A549 (cell line): ENCODE measurements at regions not wholly inside any gene's neighbourhood (a gene's known extent, or its start where the extent isn't known, plus 50 kb on each side); places are given as distances from the start of the nearest gene placed in this dataset.

Experiments used
- ATAC-seq, 2 experiments: fragments of 200-7000 bp in 1 of 2; fragments of >200 bp in 1 of 2; cut with Nextera tagmentation in 1 of 2; cut with Tn5 transposase in 1 of 2; 3 replicates each; pipeline versions ENCODE4 v1.8.0 to v1.9.1; 2018 to 2020; ENCODE audit warnings: mild to moderate bottlenecking in 1 of 2, moderate library complexity in 1 of 2
- CTCF ChIA-PET: fragments of 300-600 bp; sonication (Branson Sonifier 250); formaldehyde crosslinking; extraction: SDS; loops from one replicate; lab custom pipeline; 2021; ENCODE audit warnings: antibody characterized with exemption, inconsistent platforms; lab: Yijun Ruan, JAX
- POLR2A ChIA-PET: fragments of 350-600 bp; formaldehyde crosslinking; extraction: SDS; loops from one replicate; lab custom pipeline; 2021; ENCODE audit warnings: antibody characterized with exemption, inconsistent platforms; lab: Yijun Ruan, JAX
- DNase-seq, 2 experiments: peaks; one replicate each; pipeline versions ENCODE4 v3.0.0 to v3.0.0-alpha.2; 2011 to 2016; ENCODE audit warnings: low read depth in 1 of 2, low spot score in 1 of 2
- FAIRE-seq: peaks from 2 replicates; lab custom pipeline; 2011; peaks lifted over from hg19 to GRCh38; lab: Jason Lieb, UNC
- H3K27ac ChIP-seq, 2 experiments: fragments of >200 bp; sonication (Bioruptor Twin); formaldehyde crosslinking; 3 replicates each; pipeline ENCODE4 v1.5.1; 2016 to 2017
- H3K4me1 ChIP-seq: fragments of >200 bp; sonication (Bioruptor Twin); formaldehyde crosslinking; 3 replicates; pipeline ENCODE4 v1.6.1; 2016
- H3K4me2 ChIP-seq: fragments of >200 bp; sonication (Bioruptor Twin); formaldehyde crosslinking; 3 replicates; pipeline ENCODE4 v1.6.1; 2016
- H3K4me3 ChIP-seq: fragments of >200 bp; sonication (Bioruptor Twin); formaldehyde crosslinking; 3 replicates; pipeline ENCODE4 v1.5.1; 2016
- H3K9me3 ChIP-seq: fragments of >200 bp; sonication (Bioruptor Twin); formaldehyde crosslinking; 3 replicates; pipeline ENCODE4 v1.6.1; 2016
- CEBPB ChIP-seq, 2 experiments: fragments of >200 bp in 1 of 2; sonication (Bioruptor Twin) in 1 of 2; formaldehyde crosslinking in 1 of 2; IDR thresholded peaks; 2 replicates each; pipeline ENCODE4 v1.6.1; 2012 to 2016
- CHD4 ChIP-seq: fragments of 200-600 bp; sonication (generic); IDR thresholded peaks from 2 replicates; pipeline ENCODE4 v1.6.1; 2016; ENCODE audit warnings: antibody characterized with exemption, mild to moderate bottlenecking, borderline replicate concordance
- EHF ChIP-seq: fragments of 250-450 bp; sonication (Bioruptor Pico); IDR thresholded peaks from 2 replicates; pipeline ENCODE4 v1.5.0; 2020; ENCODE audit warnings: mild to moderate bottlenecking
- EHMT2 ChIP-seq: fragments of 200-600 bp; sonication (generic); IDR thresholded peaks from 2 replicates; pipeline ENCODE4 v1.6.1; 2016; ENCODE audit warnings: antibody characterized with exemption, low read depth, mild to moderate bottlenecking, moderate library complexity
- GATA3 ChIP-seq: IDR thresholded peaks from 2 replicates; pipeline ENCODE4 v1.6.1; 2012; ENCODE audit warnings: borderline replicate concordance
- HEYL ChIP-seq: fragments of 250-450 bp; sonication (Bioruptor Pico); IDR thresholded peaks from 2 replicates; pipeline ENCODE4 v1.8.0; 2021; ENCODE audit warnings: mild to moderate bottlenecking, moderate library complexity
- HOXA7 ChIP-seq: fragments of 250-450 bp; sonication (Bioruptor Pico); IDR thresholded peaks from 2 replicates; pipeline ENCODE4 v1.5.0; 2020; ENCODE audit warnings: mild to moderate bottlenecking, moderate library complexity
- JUNB ChIP-seq: fragments of >200 bp; sonication (Bioruptor Twin); formaldehyde crosslinking; IDR thresholded peaks from 2 replicates; pipeline ENCODE4 v1.6.1; 2016
- KDM1A ChIP-seq: fragments of 200-600 bp; sonication (generic); IDR thresholded peaks from 2 replicates; pipeline ENCODE4 v1.6.1; 2016; ENCODE audit warnings: low read depth, mild to moderate bottlenecking
- KDM5A ChIP-seq: fragments of 200-600 bp; sonication (generic); IDR thresholded peaks from 2 replicates; pipeline ENCODE4 v1.6.1; 2016; ENCODE audit warnings: antibody characterized with exemption, mild to moderate bottlenecking
- NFE2L2 ChIP-seq: fragments of 150-350 bp; conservative IDR thresholded peaks from 2 replicates; pipeline ENCODE4 v1.6.1; 2014; ENCODE audit warnings: low read length
- NR3C1 ChIP-seq: fragments of >200 bp; sonication (Bioruptor Twin); formaldehyde crosslinking; IDR thresholded peaks from 3 replicates; pipeline ENCODE4 v1.6.1; 2017
- PHF8 ChIP-seq: fragments of 200-600 bp; sonication (generic); IDR thresholded peaks from 2 replicates; pipeline ENCODE4 v1.6.1; 2016; ENCODE audit warnings: low read depth, mild to moderate bottlenecking, antibody characterized with exemption, moderate library complexity, borderline replicate concordance
- RARB ChIP-seq: fragments of 250-450 bp; sonication (Bioruptor Pico); IDR thresholded peaks from 2 replicates; pipeline ENCODE4 v1.8.0; 2021; ENCODE audit warnings: mild to moderate bottlenecking, moderate library complexity
- SREBF2 ChIP-seq: fragments of 450-650 bp; IDR thresholded peaks from 2 replicates; pipeline ENCODE4 v1.6.1; 2014; ENCODE audit warnings: mild to moderate bottlenecking, moderate library complexity
- ZFP36 ChIP-seq: fragments of 450-650 bp; IDR thresholded peaks from 2 replicates; pipeline ENCODE4 v1.6.1; 2014; ENCODE audit warnings: borderline replicate concordance; ENCODE audit not compliant: partially characterized antibody
- ZSCAN20 ChIP-seq: fragments of 250-450 bp; sonication (Bioruptor Pico); IDR thresholded peaks from 2 replicates; pipeline ENCODE4 v1.8.0; 2022; ENCODE audit warnings: mild to moderate bottlenecking, moderate library complexity
- WGBS: methylation state at CpG from one replicate; pipeline ENCODE4 v1.1.6; 2017; ENCODE audit errors: missing lambda C conversion rate; 5-methylcytosine and 5-hydroxymethylcytosine counted together
- TF ChIP-seq, protein P1 (sequence below): fragments of 450-650 bp; IDR thresholded peaks from 2 replicates; pipeline ENCODE4 v1.6.1; 2014; ENCODE audit warnings: antibody characterized with exemption
- TF ChIP-seq, protein P2 (sequence below): fragments of 200-600 bp; sonication (generic); IDR thresholded peaks from 2 replicates; pipeline ENCODE4 v1.6.1; 2016; ENCODE audit warnings: antibody characterized with exemption, mild to moderate bottlenecking, moderate library complexity
- TF ChIP-seq, protein P3 (sequence below): fragments of >200 bp; sonication (Bioruptor Twin); formaldehyde crosslinking; IDR thresholded peaks from 3 replicates; pipeline ENCODE4 v1.6.1; 2016

DNA sequence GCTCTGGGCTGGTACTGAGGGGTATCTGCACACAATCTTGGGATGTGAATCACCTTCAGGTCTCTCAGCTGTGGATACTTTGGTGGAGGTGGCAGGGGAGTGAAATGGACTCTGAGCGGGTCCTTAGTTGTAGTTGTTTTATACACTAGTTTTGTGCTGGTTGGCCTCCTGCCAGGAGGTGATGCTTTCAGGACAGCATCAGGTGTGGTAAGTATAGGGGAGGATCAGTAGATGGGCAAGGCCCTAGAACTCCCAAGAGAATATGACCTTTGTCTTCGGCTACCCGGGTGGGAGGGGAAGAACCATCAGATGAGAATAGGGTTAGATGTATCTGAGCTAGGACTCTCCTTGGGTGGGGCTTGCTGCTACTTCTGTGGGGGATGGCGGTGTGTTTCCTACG, 2284.3 kb upstream of the PCDH20 start (continued):
- TF ChIP-seq KDM1A = no peak
- TF ChIP-seq, protein P1, sequence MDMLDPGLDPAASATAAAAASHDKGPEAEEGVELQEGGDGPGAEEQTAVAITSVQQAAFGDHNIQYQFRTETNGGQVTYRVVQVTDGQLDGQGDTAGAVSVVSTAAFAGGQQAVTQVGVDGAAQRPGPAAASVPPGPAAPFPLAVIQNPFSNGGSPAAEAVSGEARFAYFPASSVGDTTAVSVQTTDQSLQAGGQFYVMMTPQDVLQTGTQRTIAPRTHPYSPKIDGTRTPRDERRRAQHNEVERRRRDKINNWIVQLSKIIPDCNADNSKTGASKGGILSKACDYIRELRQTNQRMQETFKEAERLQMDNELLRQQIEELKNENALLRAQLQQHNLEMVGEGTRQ = no peak

DNA sequence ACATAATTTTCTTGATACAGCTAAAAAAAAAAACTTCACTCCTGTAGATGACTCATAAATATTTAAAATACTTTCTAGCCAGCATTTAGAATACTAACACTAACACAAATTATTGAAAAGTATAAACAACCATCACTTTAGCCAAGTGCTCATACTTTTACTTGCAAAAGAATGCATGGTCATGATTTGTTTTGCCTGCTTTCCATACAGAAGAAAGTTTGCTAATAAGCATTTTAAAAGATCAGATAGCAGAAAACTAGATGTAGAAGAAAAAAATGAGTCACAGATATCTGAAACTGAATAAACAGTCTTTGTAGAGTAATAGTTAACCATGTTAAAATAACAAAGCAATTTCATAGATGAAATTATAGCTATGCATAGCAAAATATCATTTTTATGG, 2280.4 kb upstream of the PCDH20 start:
- TF ChIP-seq SREBF2 (no peak), EHMT2 (no peak), JUNB (no peak), ZFP36 (no peak), GATA3 (no peak), PHF8 (no peak), NFE2L2 (no peak), KDM5A (no peak)
- TF ChIP-seq, protein P2, sequence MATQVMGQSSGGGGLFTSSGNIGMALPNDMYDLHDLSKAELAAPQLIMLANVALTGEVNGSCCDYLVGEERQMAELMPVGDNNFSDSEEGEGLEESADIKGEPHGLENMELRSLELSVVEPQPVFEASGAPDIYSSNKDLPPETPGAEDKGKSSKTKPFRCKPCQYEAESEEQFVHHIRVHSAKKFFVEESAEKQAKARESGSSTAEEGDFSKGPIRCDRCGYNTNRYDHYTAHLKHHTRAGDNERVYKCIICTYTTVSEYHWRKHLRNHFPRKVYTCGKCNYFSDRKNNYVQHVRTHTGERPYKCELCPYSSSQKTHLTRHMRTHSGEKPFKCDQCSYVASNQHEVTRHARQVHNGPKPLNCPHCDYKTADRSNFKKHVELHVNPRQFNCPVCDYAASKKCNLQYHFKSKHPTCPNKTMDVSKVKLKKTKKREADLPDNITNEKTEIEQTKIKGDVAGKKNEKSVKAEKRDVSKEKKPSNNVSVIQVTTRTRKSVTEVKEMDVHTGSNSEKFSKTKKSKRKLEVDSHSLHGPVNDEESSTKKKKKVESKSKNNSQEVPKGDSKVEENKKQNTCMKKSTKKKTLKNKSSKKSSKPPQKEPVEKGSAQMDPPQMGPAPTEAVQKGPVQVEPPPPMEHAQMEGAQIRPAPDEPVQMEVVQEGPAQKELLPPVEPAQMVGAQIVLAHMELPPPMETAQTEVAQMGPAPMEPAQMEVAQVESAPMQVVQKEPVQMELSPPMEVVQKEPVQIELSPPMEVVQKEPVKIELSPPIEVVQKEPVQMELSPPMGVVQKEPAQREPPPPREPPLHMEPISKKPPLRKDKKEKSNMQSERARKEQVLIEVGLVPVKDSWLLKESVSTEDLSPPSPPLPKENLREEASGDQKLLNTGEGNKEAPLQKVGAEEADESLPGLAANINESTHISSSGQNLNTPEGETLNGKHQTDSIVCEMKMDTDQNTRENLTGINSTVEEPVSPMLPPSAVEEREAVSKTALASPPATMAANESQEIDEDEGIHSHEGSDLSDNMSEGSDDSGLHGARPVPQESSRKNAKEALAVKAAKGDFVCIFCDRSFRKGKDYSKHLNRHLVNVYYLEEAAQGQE = no peak
- DNase-seq (no peak), FAIRE-seq (no peak), ATAC-seq (no peak)
- no peaks in the 10 kb centered on the region for H3K4me1 ChIP-seq
- H3K27ac ChIP-seq = no peak overlapping the region
- no peak overlapping the region for H3K4me3 ChIP-seq
- H3K4me2 ChIP-seq = no peak overlapping the region
- ChIA-PET POLR2A (no interaction called here), CTCF (no interaction called here)
- no peaks in the 10 kb centered on the region for H3K9me3 ChIP-seq

DNA sequence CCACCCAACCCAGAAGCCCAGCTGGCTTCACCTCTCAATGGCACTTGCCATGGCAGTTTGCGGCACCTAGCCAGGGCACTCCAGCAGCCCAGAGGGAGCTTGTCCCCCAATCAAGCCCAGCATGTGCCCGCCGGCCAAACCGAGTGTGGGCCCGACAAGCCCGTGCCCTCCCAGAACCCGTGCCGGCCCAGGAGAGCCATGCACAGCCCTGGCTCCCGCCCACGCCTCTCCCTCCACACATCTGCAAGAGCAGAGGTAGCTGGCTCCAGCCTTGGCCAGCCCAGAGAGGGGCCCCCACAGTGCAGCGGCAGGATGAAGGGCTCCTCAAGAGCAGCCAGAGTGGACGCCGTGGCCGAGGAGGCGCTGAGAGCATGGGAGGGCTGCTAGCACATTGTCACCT, 2278.0 kb upstream of the PCDH20 start:
- no peak overlapping the region for H3K4me3 ChIP-seq
- CTCF ChIA-PET = no interaction called here
- FAIRE-seq (no peak), DNase-seq (no peak), ATAC-seq (no peak)
- 67% methylated on average over 5 of the region's 15 CpGs for WGBS
- no peaks in the 10 kb centered on the region for H3K4me1 ChIP-seq
- H3K4me2 ChIP-seq = no peak overlapping the region
- no peak for TF ChIP-seq CHD4
- TF ChIP-seq, protein P2 = no peak
- TF ChIP-seq RARB (CRISPR knock-in tag) = no peak
- no peak for TF ChIP-seq ZSCAN20 (CRISPR knock-in tag)
- no peak for TF ChIP-seq EHF (CRISPR knock-in tag)
- TF ChIP-seq, protein P3, sequence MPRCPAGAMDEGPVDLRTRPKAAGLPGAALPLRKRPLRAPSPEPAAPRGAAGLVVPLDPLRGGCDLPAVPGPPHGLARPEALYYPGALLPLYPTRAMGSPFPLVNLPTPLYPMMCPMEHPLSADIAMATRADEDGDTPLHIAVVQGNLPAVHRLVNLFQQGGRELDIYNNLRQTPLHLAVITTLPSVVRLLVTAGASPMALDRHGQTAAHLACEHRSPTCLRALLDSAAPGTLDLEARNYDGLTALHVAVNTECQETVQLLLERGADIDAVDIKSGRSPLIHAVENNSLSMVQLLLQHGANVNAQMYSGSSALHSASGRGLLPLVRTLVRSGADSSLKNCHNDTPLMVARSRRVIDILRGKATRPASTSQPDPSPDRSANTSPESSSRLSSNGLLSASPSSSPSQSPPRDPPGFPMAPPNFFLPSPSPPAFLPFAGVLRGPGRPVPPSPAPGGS = no peak
- TF ChIP-seq JUNB = no peak
- no peak for TF ChIP-seq CEBPB (IDR thresholded peaks at IDR 0.05)
- no peak for TF ChIP-seq HOXA7
- no peak for TF ChIP-seq ZFP36
- no peak for TF ChIP-seq NR3C1
- TF ChIP-seq HEYL (CRISPR knock-in tag) = no peak
- TF ChIP-seq, all 56 proteins: peak for 0
- no peaks in the 10 kb centered on the region for H3K9me3 ChIP-seq
- no peak overlapping the region for H3K27ac ChIP-seq
- POLR2A ChIA-PET = no interaction called here
